ENCODE measurements at regions not wholly inside any gene's neighbourhood (a gene's known extent, or its start where the extent isn't known, plus 50 kb on each side); places are given as distances from the start of the nearest gene placed in this dataset.
"Not testable (repeated sequence)": the region's sequence is repeated elsewhere in the genome, so short reads cannot be mapped to it uniquely, and the experiment has no call there.

GRCh38 chr4:89506866-89507491 is 199.4 kb upstream of the GPRIN3 start:
- ATAC-seq (no peak), DNase-seq (no peak)
- Mint-ChIP-seq H3K27me3 (no peaks in the 10 kb centered on the region), H3K4me1 (peaks cover 14% of the 10 kb centered on the region), H3K9me3 (peaks cover 5 to 7% of the 10 kb centered on the region in 2 donors), H3K4me3 (no peak overlapping the region), H3K27ac (no peak overlapping the region)

- Mint-ChIP-seq H3K4me1 (no peaks in the 10 kb centered on the region), H3K4me3 (no peak overlapping the region), H3K27ac (no peak overlapping the region), H3K9me3 (no peaks in the 10 kb centered on the region), H3K27me3 (peaks cover 18% of the 10 kb centered on the region)
- no peak for ATAC-seq
- no peak for DNase-seq
Observed at GRCh38 chr4:89502581-89502980, 195.0 kb upstream of the GPRIN3 start.

GRCh38 chr4:89497517-89498308 is 190.1 kb upstream of the GPRIN3 start:
- ATAC-seq = no peak
- H3K4me1 Mint-ChIP-seq = no peaks in the 10 kb centered on the region
- no peak overlapping the region for H3K27ac Mint-ChIP-seq
- H3K9me3 Mint-ChIP-seq = no peaks in the 10 kb centered on the region
- H3K4me3 Mint-ChIP-seq = no peak overlapping the region
- no peak for DNase-seq
- peaks cover 18% of the 10 kb centered on the region for H3K27me3 Mint-ChIP-seq

GRCh38 chr4:89496851-89497250 is 189.3 kb upstream of the GPRIN3 start:
- ATAC-seq = no peak
- Mint-ChIP-seq H3K27me3 (peaks cover 18% of the 10 kb centered on the region), H3K27ac (no peak overlapping the region), H3K9me3 (no peaks in the 10 kb centered on the region), H3K4me3 (no peak overlapping the region), H3K4me1 (no peaks in the 10 kb centered on the region)
- no peak for DNase-seq

- Mint-ChIP-seq H3K27me3 (no peaks in the 10 kb centered on the region), H3K9me3 (no peaks in the 10 kb centered on the region), H3K4me1 (no peaks in the 10 kb centered on the region), H3K27ac (no peak overlapping the region), H3K4me3 (no peak overlapping the region)
- ATAC-seq (no peak), DNase-seq (no peak)
Observed at GRCh38 chr4:89493367-89493766, 185.8 kb upstream of the GPRIN3 start.

GRCh38 chr4:89492581-89493071 is 185.0 kb upstream of the GPRIN3 start:
- H3K27ac Mint-ChIP-seq = no peak overlapping the region
- ATAC-seq = no peak
- H3K4me1 Mint-ChIP-seq = no peaks in the 10 kb centered on the region
- no peaks in the 10 kb centered on the region for H3K9me3 Mint-ChIP-seq
- H3K27me3 Mint-ChIP-seq = no peaks in the 10 kb centered on the region
- DNase-seq = no peak
- no peak overlapping the region for H3K4me3 Mint-ChIP-seq

- H3K9me3 Mint-ChIP-seq = no peaks in the 10 kb centered on the region
- H3K4me1 Mint-ChIP-seq = no peaks in the 10 kb centered on the region
- H3K27me3 Mint-ChIP-seq = no peaks in the 10 kb centered on the region
- H3K27ac Mint-ChIP-seq = no peak overlapping the region
- no peak overlapping the region for H3K4me3 Mint-ChIP-seq
- DNase-seq (no peak), ATAC-seq (no peak)
Observed at GRCh38 chr4:89491761-89492160, 184.2 kb upstream of the GPRIN3 start.

GRCh38 chr4:89489921-89490431 is 182.4 kb upstream of the GPRIN3 start:
- ATAC-seq, H3K4me3 Mint-ChIP-seq, H3K4me1 Mint-ChIP-seq, H3K27ac Mint-ChIP-seq, H3K27me3 Mint-ChIP-seq, DNase-seq, H3K9me3 Mint-ChIP-seq: not testable (repeated sequence)

GRCh38 chr4:89489338-89489771 is 181.8 kb upstream of the GPRIN3 start:
- Mint-ChIP-seq H3K27me3 (no peaks in the 10 kb centered on the region), H3K9me3 (no peaks in the 10 kb centered on the region), H3K4me1 (no peaks in the 10 kb centered on the region), H3K27ac (no peak overlapping the region), H3K4me3 (no peak overlapping the region)
- ATAC-seq (no peak), DNase-seq (no peak)

GRCh38 chr4:89488736-89489135 is 181.1 kb upstream of the GPRIN3 start:
- DNase-seq (no peak), ATAC-seq (no peak)
- Mint-ChIP-seq H3K27ac (no peak overlapping the region), H3K4me3 (no peak overlapping the region), H3K4me1 (no peaks in the 10 kb centered on the region), H3K27me3 (no peaks in the 10 kb centered on the region), H3K9me3 (no peaks in the 10 kb centered on the region)

- H3K4me3 Mint-ChIP-seq = no peak overlapping the region
- no peak for DNase-seq
Observed at GRCh38 chr4:89486673-89487072, 179.1 kb upstream of the GPRIN3 start.

GRCh38 chr4:89486042-89486441 is 178.4 kb upstream of the GPRIN3 start:
- H3K9me3 Mint-ChIP-seq = peaks cover 0 to 4% of the 10 kb centered on the region in 2 donors
- no peak overlapping the region for H3K4me3 Mint-ChIP-seq
- H3K27ac Mint-ChIP-seq = no peak overlapping the region
- peak; percentile 70 for ATAC-seq
- H3K4me1 Mint-ChIP-seq = no peaks in the 10 kb centered on the region
- no peak for DNase-seq
- no peaks in the 10 kb centered on the region for H3K27me3 Mint-ChIP-seq

More at GRCh38 chr4:89486673-89487072, 179.1 kb upstream of the GPRIN3 start:
- no peaks in the 10 kb centered on the region for H3K9me3 Mint-ChIP-seq
- ATAC-seq = no peak
- H3K27ac Mint-ChIP-seq = no peak overlapping the region
- H3K4me1 Mint-ChIP-seq = no peaks in the 10 kb centered on the region
- H3K27me3 Mint-ChIP-seq = no peaks in the 10 kb centered on the region

GRCh38 chr4:89483833-89484232 is 176.2 kb upstream of the GPRIN3 start:
- Mint-ChIP-seq H3K4me3 (no peak overlapping the region), H3K9me3 (peaks cover 11 to 24% of the 10 kb centered on the region in 2 donors), H3K4me1 (no peaks in the 10 kb centered on the region), H3K27ac (no peak overlapping the region), H3K27me3 (no peaks in the 10 kb centered on the region)
- DNase-seq (no peak), ATAC-seq (no peak)

- H3K27me3 Mint-ChIP-seq = no peaks in the 10 kb centered on the region
- ATAC-seq (no peak), DNase-seq (no peak)
- no peak overlapping the region for H3K27ac Mint-ChIP-seq
- no peak overlapping the region for H3K4me3 Mint-ChIP-seq
- H3K4me1 Mint-ChIP-seq = no peaks in the 10 kb centered on the region
- H3K9me3 Mint-ChIP-seq = peaks cover 15 to 30% of the 10 kb centered on the region in 2 donors
Observed at GRCh38 chr4:89482926-89483595, 175.5 kb upstream of the GPRIN3 start.

- Mint-ChIP-seq H3K27ac (no peak overlapping the region), H3K4me1 (no peaks in the 10 kb centered on the region), H3K9me3 (peaks cover 15 to 30% of the 10 kb centered on the region in 2 donors), H3K4me3 (no peak overlapping the region), H3K27me3 (no peaks in the 10 kb centered on the region)
- ATAC-seq = peak; percentile 78
- no peak for DNase-seq
Observed at GRCh38 chr4:89482251-89482650, 174.7 kb upstream of the GPRIN3 start.

- Mint-ChIP-seq H3K27me3 (no peaks in the 10 kb centered on the region), H3K9me3 (no peaks in the 10 kb centered on the region), H3K4me1 (peaks cover 30% of the 10 kb centered on the region), H3K4me3 (peak overlapping the region; percentile 52 to 70), H3K27ac (peak overlapping the region; percentile 80 to 87)
- ATAC-seq (peak; percentile 95), DNase-seq (peak; percentile 37 to 43)
Observed at GRCh38 chr4:89469930-89470375, 162.4 kb upstream of the GPRIN3 start.

Data from stimulated activated naive CD8-positive, alpha-beta T cell treated with anti-CD3 and anti-CD28 coated beads, Interleukin-15, amount 100 ng/mL, for 72 hours (primary cell).